Erythroblast (primary cell): ENCODE measurements at regions not wholly inside any gene's neighbourhood (a gene's known extent, or its start where the extent isn't known, plus 50 kb on each side); places are given as distances from the start of the nearest gene placed in this dataset.

ENCODE experiments used
- GATA1 ChIP-seq: IDR thresholded peaks from 2 replicates; pipeline ENCODE4 v1.6.1; 2011; ENCODE audit warnings: low read depth, mild to moderate bottlenecking, control low read depth, low read length, moderate library complexity
- POLR2A ChIP-seq: IDR thresholded peaks from 2 replicates; pipeline ENCODE4 v1.6.1; 2011; ENCODE audit warnings: mild to moderate bottlenecking, low read length

GRCh38 chr18:24959051-24959476 lies 392.9 kb downstream of the ZNF521 start:
- TF ChIP-seq POLR2A (no peak), GATA1 (no peak)
